Transverse colon (tissue), 4 donors: ENCODE measurements at regions not wholly inside any gene's neighbourhood (a gene's known extent, or its start where the extent isn't known, plus 50 kb on each side); places are given as distances from the start of the nearest gene placed in this dataset.
A peak's percentile ranks its signal among the peaks of the same experiment; 100 is the strongest.

Source experiments
- DNase-seq: peaks from one replicate; pipeline ENCODE4 v3.0.0-alpha.2; 2019
- H3K27ac ChIP-seq, 4 donors: fragments of 200-600 bp; sonication (generic); 2 replicates each; pipeline ENCODE4 v1.5.1; 2016 to 2018; ENCODE audit warnings: inconsistent platforms in 4 of 4
- H3K27me3 ChIP-seq: fragments of 200-600 bp; sonication (generic); 2 replicates; pipeline ENCODE4 v1.5.1; 2017; ENCODE audit warnings: inconsistent platforms
- H3K36me3 ChIP-seq, 4 donors: fragments of 200-600 bp; sonication (generic); 2 replicates each; pipeline ENCODE4 v1.5.1; 2017 to 2019; ENCODE audit warnings: inconsistent platforms in 4 of 4
- H3K4me1 ChIP-seq, 4 donors: fragments of 200-600 bp; sonication (generic); 2 replicates each; pipeline ENCODE4 v1.5.1; 2017 to 2020; ENCODE audit warnings: inconsistent platforms in 4 of 4
- H3K4me3 ChIP-seq, 4 donors: fragments of 200-600 bp; sonication (generic); 1 replicate in 1 of 4; 2 replicates in 3 of 4; pipeline versions ENCODE4 v1.5.1 to v1.6.1; 2017 to 2019; ENCODE audit warnings: inconsistent platforms in 4 of 4
- H3K9me3 ChIP-seq, 2 donors: fragments of 200-600 bp; sonication (generic); 2 replicates each; pipeline ENCODE4 v1.5.1; 2017 to 2019; ENCODE audit warnings: inconsistent platforms in 2 of 2
- CTCF ChIP-seq, 5 experiments: fragments of 200-600 bp in 3 of 5; fragments of 450-650 bp in 2 of 5; sonication (generic) in 3 of 5; IDR thresholded peaks; 1 replicate in 2 of 5; 2 replicates in 3 of 5; pipeline ENCODE4 v1.5.1; 2016 to 2017; ENCODE audit warnings: antibody characterized with exemption in 5 of 5, inconsistent platforms in 3 of 5, mild to moderate bottlenecking in 2 of 5, moderate library complexity in 1 of 5
- EP300 ChIP-seq: sonication (generic); formaldehyde crosslinking; IDR thresholded peaks from one replicate; pipeline ENCODE4 v1.6.1; 2017; ENCODE audit warnings: antibody characterized with exemption, low read depth
- POLR2A ChIP-seq: fragments of 450-650 bp; IDR thresholded peaks from one replicate; pipeline ENCODE4 v1.6.1; 2016; ENCODE audit warnings: antibody characterized with exemption, mild to moderate bottlenecking, moderate library complexity
- POLR2AphosphoS5 ChIP-seq, 3 donors: sonication (generic); formaldehyde crosslinking; IDR thresholded peaks; one replicate each; pipeline ENCODE4 v1.6.1; 2016; ENCODE audit warnings: antibody characterized with exemption in 3 of 3
- WGBS, 2 donors: methylation state at CpG; one replicate each; pipeline ENCODE4 v1.1.5; 2018; ENCODE audit warnings: low coverage in 1 of 2; 5-methylcytosine and 5-hydroxymethylcytosine counted together
- in situ Hi-C, 4 donors: fragments of 200-750 bp; cut with MboI; loops; one replicate each; pipeline versions ENCODE4 v1.15.0 to v1.15.1; 2017; ENCODE audit warnings: low sequenced_read_pairs in 3 of 4, low pct_ligation_motif_present in 1 of 4, low pct_unique_long_range_greater_than_20kb in 1 of 4
- intact Hi-C: fragments of 100-400 bp; cut with DNase I; formaldehyde crosslinking; loops from one replicate; pipeline ENCODE4 v1.15.1; 2023; ENCODE audit warnings: low total_unique reads

- Histone ChIP-seq H3K4me3 (no peak overlapping the region), H3K27ac (peak overlapping the region in 2 of 4 donors; percentile 7 to 30), H3K36me3 (no peaks in the 10 kb centered on the region), H3K9me3 (no peaks in the 10 kb centered on the region), H3K27me3 (no peaks in the 10 kb centered on the region), H3K4me1 (peaks cover 14 to 44% (median 33%) of the 10 kb centered on the region in 4 donors)
- no peak for DNase-seq
- in situ Hi-C loops: no loop called here
- TF ChIP-seq EP300 (no peak), POLR2AphosphoS5 (IDR thresholded peaks at IDR 0.05) (no peak), POLR2A (no peak), CTCF (IDR thresholded peaks at IDR 0.05) (no peak)
- 0 to 46% methylated on average over 1 to 3 of the region's 3 CpGs for WGBS, 2 donors
- intact Hi-C loops: no loop called here
These were observed 99.0 kb upstream of the KCNG1 start for GRCh38 chr20:51121901-51122412.

- in situ Hi-C loops: no loop called here
- intact Hi-C loops: no loop called here
- Histone ChIP-seq H3K27me3 (no peaks in the 10 kb centered on the region), H3K9me3 (no peaks in the 10 kb centered on the region), H3K36me3 (no peaks in the 10 kb centered on the region), H3K27ac (no peak overlapping the region), H3K4me1 (peaks cover 14 to 37% (median 28%) of the 10 kb centered on the region in 4 donors), H3K4me3 (no peak overlapping the region)
- WGBS, 2 donors: 20 to 32% methylated on average over 1 to 6 of the region's 6 CpGs
- no peak for DNase-seq
- TF ChIP-seq CTCF (IDR thresholded peaks at IDR 0.05) (no peak), POLR2A (no peak), POLR2AphosphoS5 (IDR thresholded peaks at IDR 0.05) (peak in 1 of 3 donors; percentile 49), EP300 (no peak)
These were observed 98.4 kb upstream of the KCNG1 start for GRCh38 chr20:51121272-51121671.

- DNase-seq: no peak
- intact Hi-C loops (no loop called here), in situ Hi-C loops (no loop called here)
- peaks cover 14 to 33% (median 25%) of the 10 kb centered on the region in 4 donors for H3K4me1 ChIP-seq
- H3K27ac ChIP-seq: peak overlapping the region in 1 of 4 donors; percentile 12
- no peak overlapping the region for H3K4me3 ChIP-seq
- no peaks in the 10 kb centered on the region for H3K36me3 ChIP-seq
- no peaks in the 10 kb centered on the region for H3K9me3 ChIP-seq
- no peaks in the 10 kb centered on the region for H3K27me3 ChIP-seq
- WGBS, 2 donors: 56 to 86% methylated on average over 1 to 3 of the region's 3 CpGs
- TF ChIP-seq POLR2AphosphoS5 (IDR thresholded peaks at IDR 0.05): no peak
- no peak for TF ChIP-seq POLR2A
- no peak for TF ChIP-seq CTCF (IDR thresholded peaks at IDR 0.05)
- no peak for TF ChIP-seq EP300
These were observed 98.0 kb upstream of the KCNG1 start for GRCh38 chr20:51120868-51121267.

- in situ Hi-C loops: no loop called here
- DNase-seq: no peak
- TF ChIP-seq POLR2AphosphoS5 (IDR thresholded peaks at IDR 0.05) (no peak), POLR2A (no peak), CTCF (IDR thresholded peaks at IDR 0.05) (no peak), EP300 (no peak)
- Histone ChIP-seq H3K36me3 (no peaks in the 10 kb centered on the region), H3K4me1 (peaks cover 10 to 28% (median 22%) of the 10 kb centered on the region in 4 donors), H3K4me3 (no peak overlapping the region), H3K27ac (peak overlapping the region in 1 of 4 donors; percentile 12), H3K27me3 (no peaks in the 10 kb centered on the region), H3K9me3 (no peaks in the 10 kb centered on the region)
- 45 to 71% methylated on average over 1 to 3 of the region's 3 CpGs for WGBS, 2 donors
- intact Hi-C loops: no loop called here
These were observed 97.5 kb upstream of the KCNG1 start for GRCh38 chr20:51120438-51120837.
